ENCODE measurements at regions not wholly inside any gene's neighbourhood (a gene's known extent, or its start where the extent isn't known, plus 50 kb on each side); places are given as distances from the start of the nearest gene placed in this dataset.
"Not testable (repeated sequence)": the region's sequence is repeated elsewhere in the genome, so short reads cannot be mapped to it uniquely, and the experiment has no call there.

DNA sequence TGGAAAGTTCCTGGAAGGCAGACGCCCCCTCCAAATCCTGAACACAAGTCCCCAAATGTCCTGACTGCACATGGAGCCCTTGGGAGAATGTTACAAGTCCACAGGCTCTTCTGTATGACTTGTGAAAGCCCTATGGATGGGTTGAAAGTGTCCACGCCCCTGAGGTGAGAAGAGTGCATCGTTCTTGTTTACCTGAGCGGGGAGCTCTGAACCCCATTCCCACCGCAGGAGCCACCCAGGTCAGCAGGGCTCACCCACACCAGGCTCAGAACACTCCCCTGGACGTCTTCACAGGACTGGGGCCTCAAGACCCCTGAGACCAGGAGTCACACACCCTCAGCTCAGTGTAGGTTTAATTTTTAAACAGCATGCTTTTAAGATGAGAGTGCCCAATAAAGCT, 84.2 kb upstream of the TMEM18 start:
- DNase-seq (ENCODE audit: low read depth in 2 of 2) = no peak

DNA sequence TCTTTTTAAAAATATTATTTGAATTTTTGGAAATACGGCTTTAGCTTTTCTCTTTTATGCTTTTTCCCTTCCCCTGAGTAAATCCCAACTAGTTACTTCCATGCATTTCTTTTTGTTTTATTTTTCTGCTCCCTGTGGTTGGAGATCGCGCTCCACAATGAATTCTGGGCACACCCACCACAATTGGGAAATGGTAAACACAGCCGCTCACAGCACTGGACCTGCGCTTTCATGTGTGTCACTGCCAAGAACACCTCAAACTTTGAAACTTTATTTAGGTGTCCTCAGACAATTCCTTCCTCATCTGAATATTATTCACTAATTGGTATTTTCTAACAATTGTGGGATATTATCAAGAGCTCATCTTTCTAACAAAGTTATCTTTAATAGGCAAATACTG, 82.8 kb upstream of the TMEM18 start:
- DNase-seq (ENCODE audit: low read depth in 2 of 2) = no peak

DNA sequence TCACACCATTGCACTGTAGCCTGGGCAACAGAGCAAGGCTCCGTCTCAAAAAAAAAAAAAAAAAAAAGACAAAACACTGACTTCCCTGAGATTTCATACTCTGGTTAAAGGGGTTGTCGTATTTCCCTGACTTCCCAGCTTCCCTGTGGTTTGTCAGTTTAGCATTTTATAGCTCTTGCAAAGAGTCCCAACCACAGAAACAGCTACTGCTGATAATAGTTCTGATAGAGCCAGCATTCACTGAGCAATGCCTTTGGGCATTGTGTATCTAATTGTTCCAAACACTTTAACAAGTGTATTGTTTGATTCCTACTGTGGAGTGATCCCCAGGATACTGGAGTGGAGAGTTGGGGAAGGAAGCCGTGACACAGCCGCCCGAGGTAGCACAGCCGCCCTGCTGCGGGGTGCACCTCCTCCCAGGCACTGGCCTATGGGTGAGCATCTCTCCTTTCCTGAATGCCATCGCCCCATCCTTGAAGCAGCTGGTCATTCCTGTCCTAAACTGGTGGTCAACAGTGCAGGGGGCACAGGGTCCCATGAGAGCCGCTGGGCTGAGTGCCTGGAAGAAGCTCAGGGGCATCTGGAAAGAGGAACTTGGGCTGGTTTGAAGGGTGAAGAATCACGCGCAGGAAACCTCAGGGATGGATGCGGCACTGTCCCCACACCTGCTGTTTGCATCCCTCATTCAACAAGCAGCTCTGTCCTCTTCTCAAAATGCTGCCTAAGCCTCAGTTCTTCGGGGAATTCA, 81.0 kb upstream of the TMEM18 start:
- DNase-seq (ENCODE audit: low read depth in 2 of 2) = no peak

DNA sequence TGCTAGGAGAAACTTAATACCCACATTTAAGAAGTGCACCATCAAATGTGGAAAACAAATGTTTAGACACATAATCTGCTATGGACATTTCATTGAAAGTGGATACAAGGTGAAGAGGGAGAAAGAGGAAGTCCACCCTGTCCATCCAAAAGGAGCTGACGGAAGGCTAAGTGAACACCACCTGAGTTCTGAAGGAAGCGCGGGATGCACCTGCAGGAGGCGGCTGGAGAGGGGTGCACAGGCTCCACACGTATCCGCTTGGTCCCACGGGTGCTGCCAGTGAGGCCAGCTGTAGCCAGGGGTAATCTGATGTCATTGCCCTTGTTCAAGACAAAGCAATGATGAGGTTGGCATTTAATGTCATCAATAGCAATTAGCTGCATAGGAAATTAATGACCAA, 75.9 kb upstream of the TMEM18 start:
- DNase-seq (ENCODE audit: low read depth in 2 of 2) = no peak

DNA sequence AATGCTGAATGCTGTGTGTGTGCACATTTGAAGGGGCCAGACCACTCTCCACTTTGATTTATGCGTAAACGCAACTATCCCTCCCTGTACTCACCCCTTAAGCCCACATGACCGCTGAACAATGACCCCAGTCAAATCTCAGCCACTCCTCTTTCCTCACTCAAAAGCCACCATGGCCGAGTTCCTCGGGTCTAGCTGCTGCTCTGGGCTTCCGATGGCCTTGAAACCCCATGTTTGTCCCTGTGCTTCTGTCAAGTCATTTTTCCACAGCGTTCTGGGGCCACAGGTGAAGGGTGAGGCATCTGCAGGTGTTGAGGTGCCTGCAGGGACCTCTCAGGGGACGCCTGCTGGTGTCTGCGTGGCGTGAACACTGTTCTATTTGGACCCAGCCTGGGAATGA, 74.3 kb upstream of the TMEM18 start:
- no peak for DNase-seq (ENCODE audit: low read depth in 2 of 2)

DNA sequence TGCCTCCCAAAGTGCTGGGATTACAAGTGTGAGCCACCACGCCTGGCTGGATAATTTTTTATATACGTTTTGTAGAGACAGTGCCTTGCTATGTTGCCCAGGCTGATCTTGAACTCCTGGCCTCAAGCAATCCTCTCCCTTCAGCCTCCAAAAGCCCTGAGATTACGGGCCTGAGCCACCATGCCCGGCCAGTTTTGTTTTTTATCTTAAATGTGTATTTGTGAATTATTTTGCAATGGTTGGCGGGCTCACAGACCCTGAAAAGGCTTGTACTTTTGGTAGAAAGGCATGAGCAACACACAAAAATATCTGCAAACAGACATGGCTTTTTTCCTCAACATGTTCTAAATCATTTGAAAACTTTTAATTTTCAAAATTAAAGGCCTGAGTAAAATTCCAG, 73.4 kb upstream of the TMEM18 start:
- DNase-seq (ENCODE audit: low read depth in 2 of 2) = no peak

DNA sequence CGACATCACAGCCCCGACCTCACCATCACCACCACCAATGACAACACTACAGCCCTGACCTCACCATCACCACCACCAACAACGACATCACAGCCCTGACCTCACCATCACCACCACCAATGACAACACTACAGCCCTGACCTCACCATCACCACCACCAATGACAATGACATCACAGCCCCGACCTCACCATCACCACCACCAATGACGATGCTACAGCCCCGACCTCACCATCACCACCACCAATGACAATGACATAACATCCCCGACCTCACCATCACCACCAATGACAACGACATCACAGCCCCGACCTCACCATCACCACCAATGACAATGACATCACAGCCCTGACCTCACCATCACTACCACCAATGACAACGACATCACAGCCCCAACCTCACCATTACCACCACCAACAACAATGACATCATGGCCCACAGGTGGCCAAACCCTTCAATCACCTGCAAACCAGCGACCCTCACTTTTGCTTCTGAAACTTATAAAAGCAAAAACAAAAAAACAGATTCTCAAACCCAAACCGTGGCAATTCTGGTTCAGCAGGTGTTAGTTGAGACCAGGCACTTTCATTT, 70.7 kb upstream of the TMEM18 start:
- no peak for DNase-seq (ENCODE audit: low read depth in 2 of 2)

DNA sequence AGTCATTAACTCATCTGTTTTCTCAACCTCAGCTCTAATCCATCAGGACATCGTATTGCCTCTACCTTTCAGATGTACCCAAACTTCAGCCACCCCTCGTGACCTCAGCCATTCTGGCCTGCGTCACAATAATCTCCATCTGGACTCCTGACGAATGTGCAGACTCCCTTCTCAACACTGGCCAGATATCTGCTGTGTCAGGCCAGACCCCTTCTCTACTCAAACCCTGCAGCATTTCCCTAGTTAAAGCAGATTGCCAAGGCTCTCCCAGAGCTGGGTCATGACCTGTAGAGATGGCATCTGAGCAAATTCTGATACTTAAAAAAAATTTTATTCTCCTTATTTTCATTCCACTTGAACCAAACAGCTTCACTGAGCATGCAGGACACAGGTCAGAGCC, 69.5 kb upstream of the TMEM18 start:
- no peak for DNase-seq (ENCODE audit: low read depth in 2 of 2)

DNA sequence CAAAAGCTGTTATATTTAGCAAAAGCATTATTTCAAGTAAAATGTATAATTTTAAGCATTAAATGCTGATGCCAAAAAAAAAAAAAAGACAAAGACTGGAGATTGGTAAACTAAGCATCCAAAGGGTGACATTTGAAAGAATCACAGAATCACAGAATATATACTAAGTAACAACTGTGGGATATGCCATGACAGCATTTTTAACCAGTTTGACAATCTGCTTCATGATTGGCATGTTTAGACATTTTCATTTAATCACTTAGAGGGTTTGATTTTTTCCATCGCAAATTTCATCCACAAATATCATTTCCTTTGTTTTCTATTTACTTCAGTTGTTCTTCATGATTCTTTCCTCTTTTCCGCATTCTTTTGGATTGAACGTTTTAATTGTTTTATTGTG, 66.9 kb upstream of the TMEM18 start:
- no peak for DNase-seq (ENCODE audit: low read depth in 2 of 2)

DNA sequence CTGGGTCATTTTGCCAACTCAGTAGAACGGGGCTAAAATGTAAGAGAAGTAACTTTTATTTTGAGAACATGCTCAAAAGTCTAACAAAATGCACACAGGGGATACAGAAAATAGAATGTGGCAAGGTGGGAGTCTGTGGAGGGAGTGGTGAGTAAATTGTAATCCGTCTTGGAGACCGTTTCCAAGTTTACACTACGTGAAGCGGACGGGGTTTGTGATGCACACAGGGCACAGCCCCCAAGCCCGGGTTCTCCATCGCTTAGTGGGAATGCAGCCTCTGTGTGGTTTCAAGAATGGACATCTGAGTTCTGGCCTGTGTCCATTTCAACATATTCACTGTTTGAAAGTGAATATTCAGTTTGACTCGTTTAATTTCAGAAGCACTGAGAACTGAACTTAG, 65.0 kb upstream of the TMEM18 start:
- no peak for DNase-seq (ENCODE audit: low read depth in 2 of 2)

DNA sequence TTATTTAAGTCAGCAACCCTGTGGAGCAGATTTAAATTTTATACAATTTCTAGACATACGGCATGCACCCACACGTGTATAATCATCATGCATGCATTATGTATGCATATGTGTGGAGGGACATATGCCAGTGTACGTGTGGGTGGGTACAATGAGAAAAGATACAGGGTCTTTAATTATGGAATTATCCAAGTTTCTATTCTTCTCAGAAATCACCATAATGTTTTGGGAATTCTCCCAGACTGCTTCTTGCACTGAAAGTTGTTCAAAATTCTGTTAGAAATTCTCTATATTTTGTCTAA, 63.9 kb upstream of the TMEM18 start:
- DNase-seq (ENCODE audit: low read depth in 2 of 2) = no peak

DNA sequence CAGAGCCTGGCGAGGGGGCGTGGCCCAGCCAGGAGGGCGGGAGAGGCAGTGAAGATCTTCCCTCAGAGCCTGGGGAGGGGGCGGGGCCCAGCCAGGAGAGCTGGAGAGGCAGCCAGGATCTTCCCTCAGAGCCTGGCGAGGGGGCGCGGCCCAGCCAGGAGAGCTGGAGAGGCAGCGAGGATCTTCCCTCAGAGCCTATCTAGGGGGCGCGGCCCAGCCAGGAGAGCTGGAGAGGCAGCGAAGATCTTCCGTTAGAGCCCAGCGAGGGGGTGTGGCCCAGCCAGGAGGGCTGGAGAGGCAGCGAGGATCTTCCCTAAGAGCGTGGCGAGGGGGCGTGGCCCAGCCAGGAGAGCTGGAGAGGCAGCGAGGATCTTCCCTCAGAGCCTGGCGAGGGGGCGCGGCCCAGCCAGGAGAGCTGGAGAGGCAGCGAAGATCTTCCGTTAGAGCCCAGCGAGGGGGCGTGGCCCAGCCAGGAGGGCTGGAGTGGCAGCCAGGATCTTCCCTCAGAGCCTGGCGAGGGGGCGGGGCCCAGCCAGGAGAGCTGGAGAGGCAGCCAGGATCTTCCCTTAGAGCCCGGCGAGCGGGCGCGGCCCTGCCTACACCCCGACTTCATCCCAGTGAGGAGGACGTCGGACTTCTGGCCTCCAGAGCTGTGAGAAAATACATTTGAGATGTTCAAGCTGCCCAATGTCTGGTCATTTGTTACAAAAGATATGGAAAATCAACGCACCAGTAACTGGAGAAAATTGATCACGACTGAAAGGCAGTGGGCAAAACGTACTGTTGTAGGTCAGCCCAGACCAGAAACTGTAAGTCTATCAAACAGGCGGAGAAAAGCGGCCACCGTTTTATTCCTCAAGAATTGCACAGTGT, 63.4 kb upstream of the TMEM18 start:
- peak in 1 of 2 donors; percentile 21 for DNase-seq (ENCODE audit: low read depth in 2 of 2)

DNA sequence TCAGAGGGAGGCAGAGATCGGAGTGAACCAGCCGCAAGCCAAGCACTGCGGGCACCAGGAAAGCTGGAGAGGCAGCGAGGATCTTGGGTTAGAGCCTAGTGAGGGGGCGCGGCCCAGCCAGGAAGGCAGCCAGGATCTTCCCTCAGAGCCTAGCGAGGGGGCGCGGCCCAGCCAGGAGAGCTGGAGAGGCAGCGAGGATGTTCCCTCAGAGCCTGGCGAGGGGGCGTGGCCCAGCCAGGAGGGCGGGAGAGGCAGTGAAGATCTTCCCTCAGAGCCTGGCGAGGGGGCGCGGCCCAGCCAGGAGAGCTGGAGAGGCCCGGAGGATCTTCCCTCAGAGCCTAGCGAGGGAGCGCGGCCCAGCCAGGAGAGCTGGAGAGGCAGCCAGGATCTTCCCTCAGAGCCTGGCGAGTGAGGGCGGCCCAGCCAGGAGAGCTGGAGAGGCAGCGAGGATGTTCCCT, 62.7 kb upstream of the TMEM18 start:
- DNase-seq (ENCODE audit: low read depth in 2 of 2) = not testable (repeated sequence)

DNA sequence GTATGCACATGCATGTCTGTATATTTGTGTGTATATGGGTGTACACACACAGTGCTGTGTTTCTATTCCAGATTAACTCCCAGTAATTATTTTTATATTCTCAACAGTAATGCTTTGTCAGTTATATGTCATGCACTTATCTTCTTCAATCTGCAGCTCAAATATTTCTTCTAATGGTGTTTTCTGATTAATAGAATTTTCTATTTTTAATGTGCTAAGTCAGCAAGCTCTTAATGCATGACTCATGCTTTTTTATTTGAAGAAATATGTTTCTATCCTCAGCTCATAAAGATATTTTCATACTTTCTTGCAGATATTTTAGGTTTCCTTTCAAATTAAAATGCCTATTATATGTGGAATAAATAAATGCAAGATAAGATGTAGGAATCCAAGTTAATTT, 59.7 kb upstream of the TMEM18 start:
- no peak for DNase-seq (ENCODE audit: low read depth in 2 of 2)

DNA sequence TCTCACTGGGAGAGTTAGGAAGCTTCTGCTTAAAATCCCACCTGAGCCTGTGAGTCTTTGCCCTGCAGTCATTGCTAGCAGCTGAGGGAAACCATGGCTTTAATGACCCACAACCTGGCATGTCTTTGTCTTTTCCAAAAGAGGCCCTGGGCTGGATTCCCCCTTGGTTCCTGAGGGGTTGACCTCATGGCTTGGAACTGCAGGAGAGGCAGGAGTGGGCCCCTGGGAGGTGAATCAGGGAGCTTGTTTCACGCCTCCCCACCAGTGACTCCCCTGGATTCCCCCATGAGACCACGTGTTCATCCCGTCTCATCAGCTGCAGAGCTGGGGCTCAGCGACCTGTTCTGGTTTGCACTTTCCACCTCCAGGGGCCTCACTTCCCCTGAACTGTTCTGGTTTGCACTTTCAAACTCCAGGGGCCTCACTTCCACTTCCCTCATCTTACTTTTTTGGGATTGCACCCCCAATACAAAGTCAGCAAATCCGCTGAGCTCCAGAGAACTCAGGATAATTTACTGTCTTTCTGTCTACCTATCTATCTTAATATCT, 58.5 kb upstream of the TMEM18 start:
- no peak for DNase-seq (ENCODE audit: low read depth in 2 of 2)

DNA sequence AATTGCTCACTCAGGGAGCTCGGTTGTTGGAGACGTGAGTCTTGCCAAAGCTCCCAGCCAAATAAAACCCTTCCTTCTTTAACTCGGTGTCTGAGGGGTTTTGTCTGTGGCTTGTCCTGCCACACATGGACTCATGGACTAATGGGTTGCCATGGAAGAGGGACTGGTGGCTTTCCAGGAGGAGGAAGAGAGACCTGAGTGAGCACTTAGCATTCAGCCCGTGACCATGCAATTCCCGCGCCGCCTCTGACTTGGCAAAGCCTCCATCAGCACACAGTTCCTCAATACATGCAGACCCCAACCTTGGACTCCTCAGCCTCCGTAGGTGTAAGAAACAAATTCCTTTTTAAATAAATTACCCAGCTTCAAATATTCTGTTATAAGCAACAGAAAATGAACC, 57.3 kb upstream of the TMEM18 start:
- no peak for DNase-seq (ENCODE audit: low read depth in 2 of 2)

DNA sequence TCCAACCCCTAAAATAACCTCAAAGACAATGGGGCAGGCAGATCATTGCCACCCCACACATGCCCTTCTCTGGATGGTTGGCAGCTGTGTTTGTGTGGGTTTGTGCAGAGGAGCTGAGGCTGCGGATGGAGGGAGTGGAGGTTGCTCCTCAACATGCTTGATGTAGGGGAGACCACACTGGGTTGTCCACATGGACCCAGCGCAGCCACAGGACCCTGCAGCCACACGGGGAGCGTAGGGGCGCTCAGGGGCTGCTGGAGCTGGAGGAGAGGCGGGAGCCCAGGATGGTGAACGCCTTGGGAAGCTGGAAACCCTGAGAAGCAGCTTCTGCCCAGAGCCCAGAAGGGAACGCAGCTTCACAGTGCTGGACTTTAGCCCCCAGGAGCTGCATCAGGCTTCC, 56.3 kb upstream of the TMEM18 start:
- no peak for DNase-seq (ENCODE audit: low read depth in 2 of 2)

DNA sequence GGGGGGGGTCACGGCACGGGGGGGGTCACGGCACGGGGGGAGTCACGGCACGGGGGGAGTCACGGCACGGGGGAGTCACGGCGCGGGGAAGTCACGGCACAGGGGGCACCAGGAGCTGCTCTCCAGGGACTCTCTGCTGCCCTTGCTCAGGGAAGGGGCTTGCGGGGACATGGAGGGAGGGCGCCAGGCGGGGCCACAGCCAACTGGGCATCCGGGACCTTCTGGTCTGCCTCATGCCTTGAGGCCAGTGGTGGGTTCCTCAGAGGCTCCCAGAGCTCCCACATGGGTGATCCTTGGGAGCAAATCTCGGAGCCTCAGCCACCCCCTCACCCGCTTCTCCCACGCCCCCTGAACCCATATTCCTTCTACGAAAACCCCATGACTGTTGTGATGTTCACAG, 55.8 kb upstream of the TMEM18 start:
- DNase-seq (ENCODE audit: low read depth in 2 of 2) = no peak

DNA sequence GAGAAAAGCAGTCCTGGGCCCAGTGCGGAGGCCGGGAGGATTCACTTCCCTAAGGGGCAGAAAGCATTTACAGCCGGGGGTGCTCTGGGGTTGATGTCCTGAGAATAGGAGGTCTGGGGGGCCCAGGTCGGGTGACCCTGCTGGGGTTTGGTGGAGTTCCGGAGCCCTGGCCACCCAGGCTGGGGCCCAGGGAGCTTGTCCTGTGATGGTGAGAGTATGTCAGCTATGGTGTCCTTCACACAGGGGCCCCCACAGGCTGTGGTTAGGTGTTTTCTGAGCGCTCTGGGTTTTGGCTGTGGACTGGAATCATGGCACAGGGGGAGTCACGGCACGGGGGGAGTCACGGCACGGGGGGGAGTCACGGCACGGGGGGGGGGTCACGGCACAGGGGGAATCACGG, 54.5 kb upstream of the TMEM18 start:
- no peak for DNase-seq (ENCODE audit: low read depth in 2 of 2)

DNA sequence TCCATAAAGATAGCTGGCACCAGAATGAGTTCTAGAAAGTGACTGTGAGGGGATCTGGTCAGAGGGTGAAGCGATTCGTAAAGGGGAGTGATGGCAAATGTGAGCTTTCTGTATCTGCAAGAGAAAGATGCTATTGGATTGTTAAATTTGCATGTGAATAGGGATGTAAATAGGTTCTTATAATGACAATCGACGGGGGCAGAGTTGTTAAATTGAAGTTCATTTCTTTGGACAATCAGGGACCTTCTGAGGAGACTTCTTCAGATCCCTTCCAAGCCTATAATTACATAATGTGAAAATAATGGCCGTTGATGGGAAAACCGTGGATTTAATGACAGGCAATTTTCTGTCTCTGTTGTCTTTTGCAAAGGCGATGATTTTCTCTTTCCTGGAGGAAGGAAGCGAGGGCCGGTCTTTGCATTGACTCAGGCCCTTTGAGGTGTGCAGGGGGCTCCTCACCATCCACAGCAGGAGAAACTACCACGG, 52.2 kb upstream of the TMEM18 start:
- DNase-seq (ENCODE audit: low read depth in 2 of 2) = no peak

DNA sequence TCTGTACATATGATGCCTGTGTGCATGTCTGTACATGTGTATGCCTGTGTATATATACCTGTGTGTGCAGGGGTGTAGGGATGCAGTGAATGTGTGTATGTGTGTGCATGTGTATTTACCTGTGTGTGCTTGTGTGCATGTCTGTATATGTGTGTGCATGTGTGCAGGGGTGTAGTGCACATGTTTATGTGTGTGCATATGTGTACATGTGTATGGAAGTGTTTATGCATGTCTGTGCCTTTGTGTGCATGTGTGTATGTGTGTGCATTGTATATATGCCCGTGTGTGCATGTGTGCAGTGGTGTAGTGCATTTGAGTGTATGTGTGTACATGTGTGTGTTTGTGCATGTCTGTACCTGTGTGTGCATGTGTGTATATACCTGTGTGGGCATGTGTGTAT, 51.0 kb upstream of the TMEM18 start:
- DNase-seq (ENCODE audit: low read depth in 2 of 2) = no peak

DNA sequence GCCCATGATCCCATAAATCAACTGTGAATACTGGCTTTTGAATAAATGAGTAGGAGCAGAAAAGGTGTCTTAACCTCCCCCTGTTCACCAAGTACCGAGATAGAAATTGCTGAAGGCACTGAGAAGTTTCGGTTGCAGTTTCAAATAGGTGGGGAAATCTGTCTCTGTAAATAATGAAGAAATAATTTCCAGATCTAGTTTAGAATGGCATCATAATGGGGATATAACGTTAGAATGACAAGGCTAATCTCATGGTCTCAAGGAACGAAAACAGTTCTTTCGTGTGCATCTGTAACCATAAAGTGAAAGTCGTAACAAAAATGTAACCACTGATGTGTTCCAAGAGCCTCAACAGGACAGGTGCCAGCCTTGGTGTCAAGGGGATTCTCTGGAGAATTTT, 49.9 kb upstream of the TMEM18 start:
- DNase-seq (ENCODE audit: low read depth in 2 of 2) = no peak
